Coronary artery (tissue), 2 donors: ENCODE measurements at regions not wholly inside any gene's neighbourhood (a gene's known extent, or its start where the extent isn't known, plus 50 kb on each side); places are given as distances from the start of the nearest gene placed in this dataset.
"Not testable (repeated sequence)": the region's sequence is repeated elsewhere in the genome, so short reads cannot be mapped to it uniquely, and the experiment has no call there.

ENCODE experiments used
- DNase-seq: peaks from one replicate; pipeline ENCODE4 v3.0.0-alpha.2; 2017; ENCODE audit warnings: low spot score
- H3K27ac ChIP-seq, 2 donors: fragments of 200-600 bp; sonication (generic); one replicate each; pipeline ENCODE4 v1.5.1; 2016 to 2019
- H3K4me3 ChIP-seq: fragments of 200-600 bp; sonication (generic); 2 replicates; pipeline ENCODE4 v1.5.1; 2016; ENCODE audit warnings: mild to moderate bottlenecking, moderate library complexity
- TF ChIP-seq, protein P1 (sequence below): fragments of 200-600 bp; sonication (generic); IDR thresholded peaks from one replicate; pipeline ENCODE4 v1.5.1; 2019; ENCODE audit warnings: antibody characterized with exemption

DNA sequence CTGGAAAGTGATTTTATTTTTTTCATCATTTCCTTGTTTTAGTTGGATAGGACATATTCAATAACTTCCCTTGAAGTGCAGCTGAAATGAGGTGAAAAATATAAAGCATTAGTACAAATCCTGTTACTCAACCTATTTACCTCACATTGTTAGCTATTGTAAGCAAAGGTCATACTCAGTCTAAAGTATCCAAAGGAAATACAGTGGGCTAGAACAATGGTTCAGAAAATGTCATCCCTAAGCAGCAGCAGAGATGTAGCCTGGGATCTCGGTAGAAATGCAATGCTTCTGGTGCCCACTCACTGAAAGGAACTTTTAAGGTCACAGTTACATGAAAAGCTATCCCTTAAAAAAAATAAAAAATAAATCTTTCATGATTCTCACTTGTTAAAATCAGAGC, 300.6 kb downstream of the PPP4R3C start:
- no peak overlapping the region for H3K4me3 ChIP-seq
- DNase-seq: no peak
- no peak overlapping the region for H3K27ac ChIP-seq
- TF ChIP-seq, protein P1, sequence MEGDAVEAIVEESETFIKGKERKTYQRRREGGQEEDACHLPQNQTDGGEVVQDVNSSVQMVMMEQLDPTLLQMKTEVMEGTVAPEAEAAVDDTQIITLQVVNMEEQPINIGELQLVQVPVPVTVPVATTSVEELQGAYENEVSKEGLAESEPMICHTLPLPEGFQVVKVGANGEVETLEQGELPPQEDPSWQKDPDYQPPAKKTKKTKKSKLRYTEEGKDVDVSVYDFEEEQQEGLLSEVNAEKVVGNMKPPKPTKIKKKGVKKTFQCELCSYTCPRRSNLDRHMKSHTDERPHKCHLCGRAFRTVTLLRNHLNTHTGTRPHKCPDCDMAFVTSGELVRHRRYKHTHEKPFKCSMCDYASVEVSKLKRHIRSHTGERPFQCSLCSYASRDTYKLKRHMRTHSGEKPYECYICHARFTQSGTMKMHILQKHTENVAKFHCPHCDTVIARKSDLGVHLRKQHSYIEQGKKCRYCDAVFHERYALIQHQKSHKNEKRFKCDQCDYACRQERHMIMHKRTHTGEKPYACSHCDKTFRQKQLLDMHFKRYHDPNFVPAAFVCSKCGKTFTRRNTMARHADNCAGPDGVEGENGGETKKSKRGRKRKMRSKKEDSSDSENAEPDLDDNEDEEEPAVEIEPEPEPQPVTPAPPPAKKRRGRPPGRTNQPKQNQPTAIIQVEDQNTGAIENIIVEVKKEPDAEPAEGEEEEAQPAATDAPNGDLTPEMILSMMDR: no peak

DNA sequence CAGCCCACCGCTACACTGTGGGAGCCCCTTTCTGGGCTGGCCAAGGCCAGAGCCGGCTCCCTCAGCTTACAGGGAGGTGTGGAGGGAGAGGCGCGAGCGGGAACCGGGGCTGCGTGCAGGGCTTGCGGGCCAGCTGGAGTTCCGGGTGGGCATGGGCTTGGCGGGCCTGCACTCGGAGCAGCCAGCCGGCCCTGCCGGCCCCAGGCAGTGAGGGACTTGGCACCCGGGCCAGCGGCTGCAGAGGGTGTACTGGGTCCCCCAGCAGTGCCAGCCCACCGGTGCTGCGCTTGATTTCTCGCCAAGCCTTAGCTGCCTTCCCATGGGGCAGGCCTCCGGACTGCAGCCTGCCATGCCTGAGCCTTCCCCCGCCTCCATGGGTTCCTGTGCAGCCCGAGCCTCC, 306.2 kb downstream of the PPP4R3C start:
- not testable (repeated sequence) for DNase-seq, H3K4me3 ChIP-seq, H3K27ac ChIP-seq

DNA sequence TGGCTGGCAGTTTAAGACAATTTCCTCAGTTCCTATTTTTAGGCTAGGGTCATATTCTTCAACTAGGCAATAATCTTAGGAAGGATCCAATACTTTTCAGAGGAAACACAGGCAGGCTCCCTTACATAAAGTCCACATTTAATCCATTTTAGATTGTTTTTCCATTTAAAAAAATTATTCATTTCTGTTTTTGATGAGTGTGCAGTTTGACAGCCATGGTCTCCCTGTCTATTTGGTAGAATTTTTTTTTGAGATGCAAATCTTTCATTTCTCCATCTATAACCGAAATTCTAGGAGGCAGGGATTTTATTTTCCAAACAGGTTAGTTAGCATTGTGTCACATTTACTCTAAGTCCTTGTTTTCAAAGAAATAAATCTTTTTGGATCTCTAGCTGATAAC, 326.8 kb downstream of the PPP4R3C start:
- Histone ChIP-seq H3K4me3 (no peak overlapping the region), H3K27ac (no peak overlapping the region)
- TF ChIP-seq, protein P1: no peak
- DNase-seq: no peak

DNA sequence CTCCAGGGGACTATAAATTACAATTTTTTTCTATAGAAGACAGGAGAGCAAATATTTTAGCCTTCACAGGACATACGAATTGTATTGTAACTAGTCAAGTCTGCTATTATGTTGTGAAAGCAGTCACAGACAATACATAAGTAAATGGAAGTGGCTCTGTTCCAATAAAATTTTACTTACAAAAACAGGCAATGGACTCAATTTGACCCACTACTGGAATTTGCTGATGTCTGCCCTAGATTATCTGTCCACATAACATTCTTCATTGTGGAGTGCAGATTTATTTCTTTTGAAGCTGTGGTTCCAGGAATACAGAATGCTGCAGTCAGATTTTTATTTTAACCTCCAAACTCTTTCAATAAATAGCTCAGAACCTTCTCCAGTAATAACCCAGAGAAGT, 330.3 kb downstream of the PPP4R3C start:
- TF ChIP-seq, protein P1: no peak
- no peak overlapping the region for H3K27ac ChIP-seq
- no peak for DNase-seq
- no peak overlapping the region for H3K4me3 ChIP-seq

DNA sequence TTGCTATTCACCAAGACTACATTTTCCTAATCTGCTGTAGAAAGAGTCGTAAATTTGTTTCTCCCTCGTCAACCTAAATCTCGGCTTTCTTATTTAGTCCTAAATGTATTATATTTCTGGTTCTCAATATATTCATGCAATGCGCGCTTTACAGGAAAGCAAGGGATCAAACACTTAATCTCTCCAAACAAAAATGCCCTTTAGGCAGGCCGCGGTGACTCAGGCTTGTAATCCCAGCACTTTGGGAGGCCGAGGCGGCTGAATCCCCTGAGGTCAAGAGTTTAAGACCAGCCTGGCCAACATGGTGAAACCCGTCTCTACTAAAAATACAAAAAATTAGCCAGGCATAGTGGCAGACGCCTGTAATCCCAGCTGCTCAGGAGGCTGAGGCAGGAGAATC, 376.0 kb downstream of the PPP4R3C start:
- DNase-seq, H3K27ac ChIP-seq, H3K4me3 ChIP-seq: not testable (repeated sequence)

DNA sequence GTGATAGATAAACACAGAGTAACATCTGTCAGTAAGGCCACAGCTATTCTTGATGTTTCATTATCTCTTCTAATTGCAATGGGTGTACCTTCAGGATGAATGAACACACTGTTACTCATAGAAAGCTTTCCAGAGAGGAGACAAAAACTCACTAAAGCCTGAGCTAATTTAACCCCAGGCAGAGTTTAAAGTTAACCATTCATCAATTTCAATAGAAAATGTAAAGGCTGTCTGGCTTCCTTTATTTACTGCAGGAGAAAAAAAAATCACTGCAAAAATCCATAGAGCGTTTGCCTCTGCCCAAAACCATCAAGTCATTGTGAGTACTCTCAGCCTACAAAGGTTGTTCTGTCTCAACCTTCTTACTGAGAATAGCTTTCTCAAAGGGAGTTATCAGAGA, 376.9 kb downstream of the PPP4R3C start:
- Histone ChIP-seq H3K27ac (no peak overlapping the region), H3K4me3 (no peak overlapping the region)
- DNase-seq: no peak
- TF ChIP-seq, protein P1: no peak

DNA sequence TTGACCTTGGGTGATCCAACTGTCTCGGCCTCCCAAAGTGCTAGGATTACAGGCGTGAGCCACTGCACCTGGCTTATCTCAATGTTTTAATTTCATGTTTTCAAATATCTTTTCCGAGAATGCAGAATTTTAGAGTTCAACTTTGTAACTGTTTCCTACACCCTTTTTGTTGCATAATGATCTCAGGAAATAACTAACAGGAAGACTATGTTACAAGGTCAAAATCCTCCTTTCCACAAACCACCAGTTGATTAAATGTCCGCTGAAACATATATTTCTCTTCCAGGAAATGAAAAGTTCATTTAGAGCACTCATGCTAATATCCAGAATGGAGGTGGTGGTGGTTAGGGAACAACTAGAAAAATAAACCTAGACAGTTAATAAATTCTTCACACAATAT, 377.8 kb downstream of the PPP4R3C start:
- TF ChIP-seq, protein P1: no peak
- DNase-seq: no peak
- Histone ChIP-seq H3K4me3 (no peak overlapping the region), H3K27ac (no peak overlapping the region)

DNA sequence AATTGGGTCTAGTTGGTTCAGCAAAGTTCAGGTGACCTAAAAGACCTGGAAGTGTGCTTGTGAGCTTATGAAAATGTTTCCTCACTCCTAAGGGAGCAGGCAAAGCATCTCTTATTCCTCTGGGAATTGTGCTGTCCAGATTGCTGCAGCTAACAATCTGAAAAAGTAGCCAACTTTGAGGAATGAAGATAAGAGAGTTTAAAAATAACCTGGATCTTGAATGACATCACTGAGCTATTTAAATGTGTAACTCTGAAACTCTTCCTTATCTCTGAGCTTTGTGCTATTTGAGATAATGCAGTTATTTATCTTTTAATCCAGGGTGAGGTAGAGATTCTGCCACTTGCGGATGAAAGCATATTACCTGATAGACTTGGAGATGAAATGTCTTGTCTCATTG, 384.8 kb downstream of the PPP4R3C start:
- TF ChIP-seq, protein P1: no peak
- H3K4me3 ChIP-seq: no peak overlapping the region
- no peak for DNase-seq
- H3K27ac ChIP-seq: no peak overlapping the region
